ENCODE measurements at regions not wholly inside any gene's neighbourhood (a gene's known extent, or its start where the extent isn't known, plus 50 kb on each side); places are given as distances from the start of the nearest gene placed in this dataset.

DNA sequence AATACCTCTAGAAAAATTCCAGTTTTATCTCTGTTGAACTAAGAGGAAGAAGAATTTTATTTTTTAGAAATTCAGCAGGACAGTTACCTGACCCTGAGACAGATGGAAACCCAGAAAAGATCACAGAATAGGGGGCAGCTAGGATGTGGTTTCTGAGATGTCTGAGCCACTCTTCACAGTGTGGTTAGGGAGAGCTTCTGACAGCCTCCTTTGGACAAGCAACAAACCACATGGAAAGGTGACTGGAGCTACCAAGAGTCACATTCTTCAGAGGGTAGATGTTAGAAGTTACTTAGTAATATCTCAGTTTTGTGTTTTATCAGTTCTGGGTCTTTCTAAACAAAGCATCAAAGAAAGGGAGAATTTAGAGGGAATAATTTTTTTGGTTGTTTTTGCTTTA, 117.3 kb upstream of the NAP1L1 start:
- TF ChIP-seq EGR1 (IDR thresholded peaks at IDR 0.05) (no peak), CREB1 (IDR thresholded peaks at IDR 0.05; ENCODE audit: low read depth) (no peak), NFIC (IDR thresholded peaks at IDR 0.05) (no peak), TEAD4 (IDR thresholded peaks at IDR 0.05) (no peak), FOXM1 (IDR thresholded peaks at IDR 0.05; ENCODE audit: borderline replicate concordance, low read depth) (no peak), TAF1 (IDR thresholded peaks at IDR 0.05; ENCODE audit: low read depth) (no peak), EP300 (IDR thresholded peaks at IDR 0.05; ENCODE audit: borderline replicate concordance) (no peak), ZBTB7A (IDR thresholded peaks at IDR 0.05; ENCODE audit: low read depth) (no peak), CEBPB (IDR thresholded peaks at IDR 0.05) (no peak), RAD21 (IDR thresholded peaks at IDR 0.05; ENCODE audit: low read depth) (no peak), TCF12 (IDR thresholded peaks at IDR 0.05; ENCODE audit: low read depth) (no peak), YY1 (IDR thresholded peaks at IDR 0.05; ENCODE audit: low read depth) (no peak)
- TF ChIP-seq, protein P1, sequence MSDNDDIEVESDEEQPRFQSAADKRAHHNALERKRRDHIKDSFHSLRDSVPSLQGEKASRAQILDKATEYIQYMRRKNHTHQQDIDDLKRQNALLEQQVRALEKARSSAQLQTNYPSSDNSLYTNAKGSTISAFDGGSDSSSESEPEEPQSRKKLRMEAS (IDR thresholded peaks at IDR 0.05): no peak
- TF ChIP-seq, protein P2, sequence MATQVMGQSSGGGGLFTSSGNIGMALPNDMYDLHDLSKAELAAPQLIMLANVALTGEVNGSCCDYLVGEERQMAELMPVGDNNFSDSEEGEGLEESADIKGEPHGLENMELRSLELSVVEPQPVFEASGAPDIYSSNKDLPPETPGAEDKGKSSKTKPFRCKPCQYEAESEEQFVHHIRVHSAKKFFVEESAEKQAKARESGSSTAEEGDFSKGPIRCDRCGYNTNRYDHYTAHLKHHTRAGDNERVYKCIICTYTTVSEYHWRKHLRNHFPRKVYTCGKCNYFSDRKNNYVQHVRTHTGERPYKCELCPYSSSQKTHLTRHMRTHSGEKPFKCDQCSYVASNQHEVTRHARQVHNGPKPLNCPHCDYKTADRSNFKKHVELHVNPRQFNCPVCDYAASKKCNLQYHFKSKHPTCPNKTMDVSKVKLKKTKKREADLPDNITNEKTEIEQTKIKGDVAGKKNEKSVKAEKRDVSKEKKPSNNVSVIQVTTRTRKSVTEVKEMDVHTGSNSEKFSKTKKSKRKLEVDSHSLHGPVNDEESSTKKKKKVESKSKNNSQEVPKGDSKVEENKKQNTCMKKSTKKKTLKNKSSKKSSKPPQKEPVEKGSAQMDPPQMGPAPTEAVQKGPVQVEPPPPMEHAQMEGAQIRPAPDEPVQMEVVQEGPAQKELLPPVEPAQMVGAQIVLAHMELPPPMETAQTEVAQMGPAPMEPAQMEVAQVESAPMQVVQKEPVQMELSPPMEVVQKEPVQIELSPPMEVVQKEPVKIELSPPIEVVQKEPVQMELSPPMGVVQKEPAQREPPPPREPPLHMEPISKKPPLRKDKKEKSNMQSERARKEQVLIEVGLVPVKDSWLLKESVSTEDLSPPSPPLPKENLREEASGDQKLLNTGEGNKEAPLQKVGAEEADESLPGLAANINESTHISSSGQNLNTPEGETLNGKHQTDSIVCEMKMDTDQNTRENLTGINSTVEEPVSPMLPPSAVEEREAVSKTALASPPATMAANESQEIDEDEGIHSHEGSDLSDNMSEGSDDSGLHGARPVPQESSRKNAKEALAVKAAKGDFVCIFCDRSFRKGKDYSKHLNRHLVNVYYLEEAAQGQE (IDR thresholded peaks at IDR 0.05; ENCODE audit: low read depth): no peak
- TF ChIP-seq, protein P3, sequence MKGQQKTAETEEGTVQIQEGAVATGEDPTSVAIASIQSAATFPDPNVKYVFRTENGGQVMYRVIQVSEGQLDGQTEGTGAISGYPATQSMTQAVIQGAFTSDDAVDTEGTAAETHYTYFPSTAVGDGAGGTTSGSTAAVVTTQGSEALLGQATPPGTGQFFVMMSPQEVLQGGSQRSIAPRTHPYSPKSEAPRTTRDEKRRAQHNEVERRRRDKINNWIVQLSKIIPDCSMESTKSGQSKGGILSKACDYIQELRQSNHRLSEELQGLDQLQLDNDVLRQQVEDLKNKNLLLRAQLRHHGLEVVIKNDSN (IDR thresholded peaks at IDR 0.05): no peak

DNA sequence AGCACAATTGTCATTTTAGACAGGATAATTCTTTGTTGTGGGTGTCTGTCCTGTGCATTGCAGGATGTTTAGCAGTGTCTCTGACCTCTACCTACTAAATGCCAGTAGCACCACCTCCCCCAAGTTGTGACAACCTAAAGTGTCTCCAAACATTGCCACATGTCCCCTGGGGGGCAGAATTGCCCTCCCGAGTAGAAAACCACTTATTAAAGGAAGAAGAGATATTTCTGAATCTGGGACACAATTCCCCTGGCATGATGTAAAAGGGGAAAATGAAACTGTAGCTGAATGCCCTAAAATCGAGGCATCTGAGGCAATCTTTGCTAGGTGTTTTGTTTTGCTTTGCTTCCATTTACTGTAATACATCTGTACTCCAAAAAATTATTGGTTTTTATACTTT, 116.8 kb upstream of the NAP1L1 start:
- no peak for TF ChIP-seq FOXM1 (IDR thresholded peaks at IDR 0.05; ENCODE audit: borderline replicate concordance, low read depth)
- TF ChIP-seq CEBPB (IDR thresholded peaks at IDR 0.05): no peak
- no peak for TF ChIP-seq NFIC (IDR thresholded peaks at IDR 0.05)
- TF ChIP-seq ZBTB7A (IDR thresholded peaks at IDR 0.05; ENCODE audit: low read depth): no peak

DNA sequence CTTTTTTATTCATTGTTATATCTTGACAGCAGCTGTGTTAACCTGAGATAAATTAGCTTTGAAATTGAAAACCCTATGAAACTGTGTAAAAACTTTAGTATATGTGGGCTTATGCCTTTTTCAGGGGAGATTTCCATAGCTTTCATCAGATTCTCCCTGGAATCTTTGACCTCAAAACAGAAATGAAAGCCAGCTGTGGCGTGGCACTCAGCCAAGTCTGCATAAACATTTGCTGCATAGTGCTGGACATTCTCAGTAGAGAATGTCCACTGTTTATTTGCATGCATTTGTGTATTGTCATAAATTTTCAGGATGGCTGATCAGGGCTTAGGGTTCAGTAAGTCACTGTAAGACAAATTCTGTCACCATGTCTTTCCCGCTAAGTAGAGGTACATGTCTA, 115.3 kb upstream of the NAP1L1 start:
- TF ChIP-seq CREB1 (IDR thresholded peaks at IDR 0.05; ENCODE audit: low read depth): no peak
- TF ChIP-seq NFIC (IDR thresholded peaks at IDR 0.05): 0 out of 2 replicates have a peak, but pooled peaks have one; percentile 13

DNA sequence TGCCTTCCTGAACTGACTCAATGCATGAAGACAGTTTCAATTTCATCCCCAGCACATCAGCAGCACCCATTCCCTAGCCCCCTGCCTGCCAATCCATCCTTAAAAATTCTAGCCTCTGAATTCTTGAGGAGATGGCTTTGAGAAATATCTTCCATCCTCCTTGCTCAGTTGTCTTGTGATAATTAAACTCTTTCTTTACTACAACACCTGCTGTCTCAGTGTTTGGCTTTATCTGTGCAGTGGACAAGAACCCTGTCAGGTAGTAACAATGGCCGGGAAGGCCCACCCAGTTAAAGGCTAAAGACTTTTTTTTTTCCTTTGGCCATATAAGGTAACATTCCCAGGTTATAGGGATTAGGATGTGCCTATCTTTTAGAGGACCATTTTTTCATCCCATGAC, 114.4 kb upstream of the NAP1L1 start:
- no peak for TF ChIP-seq EP300 (IDR thresholded peaks at IDR 0.05; ENCODE audit: borderline replicate concordance)
- no peak for TF ChIP-seq FOXM1 (IDR thresholded peaks at IDR 0.05; ENCODE audit: borderline replicate concordance, low read depth)
- no peak for TF ChIP-seq TEAD4 (IDR thresholded peaks at IDR 0.05)
- no peak for TF ChIP-seq CEBPB (IDR thresholded peaks at IDR 0.05)
- TF ChIP-seq ZBTB7A (IDR thresholded peaks at IDR 0.05; ENCODE audit: low read depth): no peak
- TF ChIP-seq YY1 (IDR thresholded peaks at IDR 0.05; ENCODE audit: low read depth): no peak
- TF ChIP-seq NFIC (IDR thresholded peaks at IDR 0.05): no peak
- TF ChIP-seq, protein P1 (IDR thresholded peaks at IDR 0.05): no peak
- TF ChIP-seq TAF1 (IDR thresholded peaks at IDR 0.05; ENCODE audit: low read depth): no peak
- TF ChIP-seq TCF12 (IDR thresholded peaks at IDR 0.05; ENCODE audit: low read depth): no peak
- no peak for TF ChIP-seq RAD21 (IDR thresholded peaks at IDR 0.05; ENCODE audit: low read depth)
- no peak for TF ChIP-seq EGR1 (IDR thresholded peaks at IDR 0.05)
- TF ChIP-seq, protein P3 (IDR thresholded peaks at IDR 0.05): no peak
- no peak for TF ChIP-seq CREB1 (IDR thresholded peaks at IDR 0.05; ENCODE audit: low read depth)
- TF ChIP-seq, protein P2 (IDR thresholded peaks at IDR 0.05; ENCODE audit: low read depth): no peak

DNA sequence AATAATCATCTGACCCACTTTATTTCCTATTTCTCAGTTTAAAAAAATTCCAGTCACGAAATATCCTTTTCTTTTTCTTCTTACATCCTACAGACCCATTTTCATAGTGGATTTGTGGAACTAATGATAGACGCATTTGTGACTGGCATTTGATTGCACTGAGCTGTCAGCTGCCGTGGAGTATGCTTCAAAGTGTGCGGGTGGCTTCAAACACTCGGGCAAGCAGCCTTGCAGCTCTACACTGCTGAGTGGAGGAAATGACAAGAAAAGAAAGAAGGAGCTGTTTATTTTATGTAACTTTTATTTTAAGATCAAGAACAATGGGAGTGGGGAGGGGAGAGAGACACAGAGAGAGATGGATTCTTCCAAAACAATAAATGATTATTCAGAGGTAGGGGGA, 112.8 kb upstream of the NAP1L1 start:
- TF ChIP-seq RAD21 (IDR thresholded peaks at IDR 0.05; ENCODE audit: low read depth): no peak

DNA sequence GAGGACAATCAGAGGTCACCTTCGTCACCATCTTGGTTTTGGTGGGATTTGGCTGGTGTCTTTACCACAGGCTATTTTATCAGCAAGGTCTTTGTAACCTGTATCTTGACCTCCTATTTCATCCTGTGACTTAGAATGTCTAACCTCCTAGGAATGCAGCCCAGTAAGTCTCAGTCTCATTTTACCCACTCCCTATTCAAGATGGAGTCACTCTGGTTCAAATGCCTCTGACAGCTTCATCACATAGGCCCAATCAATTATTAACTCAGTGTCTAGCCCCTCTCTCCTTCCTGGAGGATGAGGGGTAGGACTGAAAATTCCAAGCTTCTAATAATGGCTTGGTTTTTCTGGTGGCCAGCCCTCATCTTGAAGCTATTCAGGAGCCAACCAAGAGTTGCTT, 111.4 kb upstream of the NAP1L1 start:
- TF ChIP-seq, protein P1 (IDR thresholded peaks at IDR 0.05): no peak
- TF ChIP-seq TCF12 (IDR thresholded peaks at IDR 0.05; ENCODE audit: low read depth) (no peak), EP300 (IDR thresholded peaks at IDR 0.05; ENCODE audit: borderline replicate concordance) (no peak), EGR1 (IDR thresholded peaks at IDR 0.05) (no peak), FOXM1 (IDR thresholded peaks at IDR 0.05; ENCODE audit: borderline replicate concordance, low read depth) (no peak), CREB1 (IDR thresholded peaks at IDR 0.05; ENCODE audit: low read depth) (no peak)
- TF ChIP-seq, protein P2 (IDR thresholded peaks at IDR 0.05; ENCODE audit: low read depth): no peak
